ENCODE measurements at regions not wholly inside any gene's neighbourhood (a gene's known extent, or its start where the extent isn't known, plus 50 kb on each side); places are given as distances from the start of the nearest gene placed in this dataset.

DNA sequence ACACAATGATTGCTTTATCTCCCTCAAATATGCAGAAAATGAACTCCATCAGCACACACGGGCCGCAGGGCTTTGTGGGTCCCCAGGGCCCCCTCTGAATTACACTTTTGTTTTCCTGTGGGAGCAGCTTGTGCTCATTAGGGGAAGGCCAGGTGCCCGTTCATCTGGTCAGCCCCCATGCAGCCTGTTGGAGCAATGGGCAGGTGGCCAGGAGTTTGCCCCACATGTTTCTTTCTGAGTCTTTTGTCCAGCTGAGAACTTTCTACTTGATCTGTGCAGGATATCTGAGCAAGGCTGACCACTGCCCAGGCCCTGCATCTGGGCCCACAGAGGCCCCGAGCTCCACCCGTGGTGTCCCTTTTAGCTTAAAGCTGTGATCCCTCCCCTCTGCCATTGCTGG, 105.3 kb upstream of the FAM20C start:
- DNase-seq (ENCODE audit: low spot score), result no peak
- Histone ChIP-seq H3K79me2 (replicated peaks; ENCODE audit: insufficient read depth) (peaks cover 8% of the 10 kb centered on the region; the same call in 1 of the 2 replicates), H2AFZ (no peak overlapping the region), H3K27ac (ENCODE audit: low read depth) (no peak overlapping the region), H3K36me3 (ENCODE audit: insufficient read depth) (no peaks in the 10 kb centered on the region), H3K9me2 (ENCODE audit: insufficient read depth) (no peaks in the 10 kb centered on the region), H3K4me1 (ENCODE audit: insufficient read depth) (peaks cover 11% of the 10 kb centered on the region), H3K4me2 (no peak overlapping the region), H3F3A (replicated peaks; ENCODE audit: low read depth) (peaks cover 12% of the 10 kb centered on the region; the same call in 1 of the 2 replicates), H3K4me3 (no peak overlapping the region), H3K27me3 (ENCODE audit: insufficient read depth) (no peaks in the 10 kb centered on the region), H4K20me1 (replicated peaks; ENCODE audit: insufficient read depth) (no peaks in the 10 kb centered on the region)
- Mint-ChIP-seq H3K36me3 (ENCODE audit: low read depth) (peaks cover 2% of the 10 kb centered on the region; the same call in 1 of the 3 replicates), H3K27ac (no peak overlapping the region), H3K4me1 (peaks cover 45% of the 10 kb centered on the region), H3K27me3 (ENCODE audit: insufficient read depth, low read depth, poor library complexity) (peaks cover 13% of the 10 kb centered on the region), H3K9me3 (no peaks in the 10 kb centered on the region; the same call in 2 of the 3 replicates), H3K4me3 (no peak overlapping the region)
- no peak for TF ChIP-seq POLR2AphosphoS5 (IDR thresholded peaks at IDR 0.05; ENCODE audit: low read depth)
- no peak for TF ChIP-seq ZNF331 (CRISPR knock-in tag; IDR thresholded peaks at IDR 0.05; ENCODE audit: low read depth)
- TF ChIP-seq, protein P1, sequence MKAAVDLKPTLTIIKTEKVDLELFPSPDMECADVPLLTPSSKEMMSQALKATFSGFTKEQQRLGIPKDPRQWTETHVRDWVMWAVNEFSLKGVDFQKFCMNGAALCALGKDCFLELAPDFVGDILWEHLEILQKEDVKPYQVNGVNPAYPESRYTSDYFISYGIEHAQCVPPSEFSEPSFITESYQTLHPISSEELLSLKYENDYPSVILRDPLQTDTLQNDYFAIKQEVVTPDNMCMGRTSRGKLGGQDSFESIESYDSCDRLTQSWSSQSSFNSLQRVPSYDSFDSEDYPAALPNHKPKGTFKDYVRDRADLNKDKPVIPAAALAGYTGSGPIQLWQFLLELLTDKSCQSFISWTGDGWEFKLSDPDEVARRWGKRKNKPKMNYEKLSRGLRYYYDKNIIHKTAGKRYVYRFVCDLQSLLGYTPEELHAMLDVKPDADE (IDR thresholded peaks at IDR 0.05), result no peak
- no peak for TF ChIP-seq ZNF114 (CRISPR knock-in tag; IDR thresholded peaks at IDR 0.05)
- TF ChIP-seq STAT1 (IDR thresholded peaks at IDR 0.05; ENCODE audit: unreplicated experiment), result no peak
- no peak for TF ChIP-seq JUNB (IDR thresholded peaks at IDR 0.05; ENCODE audit: unreplicated experiment)
- no peak for TF ChIP-seq EZH2phosphoT487 (IDR thresholded peaks at IDR 0.05; ENCODE audit: unreplicated experiment)
- TF ChIP-seq CREB1 (CRISPR knock-in tag; IDR thresholded peaks at IDR 0.05; ENCODE audit: low read depth), result no peak
- TF ChIP-seq, protein P2, sequence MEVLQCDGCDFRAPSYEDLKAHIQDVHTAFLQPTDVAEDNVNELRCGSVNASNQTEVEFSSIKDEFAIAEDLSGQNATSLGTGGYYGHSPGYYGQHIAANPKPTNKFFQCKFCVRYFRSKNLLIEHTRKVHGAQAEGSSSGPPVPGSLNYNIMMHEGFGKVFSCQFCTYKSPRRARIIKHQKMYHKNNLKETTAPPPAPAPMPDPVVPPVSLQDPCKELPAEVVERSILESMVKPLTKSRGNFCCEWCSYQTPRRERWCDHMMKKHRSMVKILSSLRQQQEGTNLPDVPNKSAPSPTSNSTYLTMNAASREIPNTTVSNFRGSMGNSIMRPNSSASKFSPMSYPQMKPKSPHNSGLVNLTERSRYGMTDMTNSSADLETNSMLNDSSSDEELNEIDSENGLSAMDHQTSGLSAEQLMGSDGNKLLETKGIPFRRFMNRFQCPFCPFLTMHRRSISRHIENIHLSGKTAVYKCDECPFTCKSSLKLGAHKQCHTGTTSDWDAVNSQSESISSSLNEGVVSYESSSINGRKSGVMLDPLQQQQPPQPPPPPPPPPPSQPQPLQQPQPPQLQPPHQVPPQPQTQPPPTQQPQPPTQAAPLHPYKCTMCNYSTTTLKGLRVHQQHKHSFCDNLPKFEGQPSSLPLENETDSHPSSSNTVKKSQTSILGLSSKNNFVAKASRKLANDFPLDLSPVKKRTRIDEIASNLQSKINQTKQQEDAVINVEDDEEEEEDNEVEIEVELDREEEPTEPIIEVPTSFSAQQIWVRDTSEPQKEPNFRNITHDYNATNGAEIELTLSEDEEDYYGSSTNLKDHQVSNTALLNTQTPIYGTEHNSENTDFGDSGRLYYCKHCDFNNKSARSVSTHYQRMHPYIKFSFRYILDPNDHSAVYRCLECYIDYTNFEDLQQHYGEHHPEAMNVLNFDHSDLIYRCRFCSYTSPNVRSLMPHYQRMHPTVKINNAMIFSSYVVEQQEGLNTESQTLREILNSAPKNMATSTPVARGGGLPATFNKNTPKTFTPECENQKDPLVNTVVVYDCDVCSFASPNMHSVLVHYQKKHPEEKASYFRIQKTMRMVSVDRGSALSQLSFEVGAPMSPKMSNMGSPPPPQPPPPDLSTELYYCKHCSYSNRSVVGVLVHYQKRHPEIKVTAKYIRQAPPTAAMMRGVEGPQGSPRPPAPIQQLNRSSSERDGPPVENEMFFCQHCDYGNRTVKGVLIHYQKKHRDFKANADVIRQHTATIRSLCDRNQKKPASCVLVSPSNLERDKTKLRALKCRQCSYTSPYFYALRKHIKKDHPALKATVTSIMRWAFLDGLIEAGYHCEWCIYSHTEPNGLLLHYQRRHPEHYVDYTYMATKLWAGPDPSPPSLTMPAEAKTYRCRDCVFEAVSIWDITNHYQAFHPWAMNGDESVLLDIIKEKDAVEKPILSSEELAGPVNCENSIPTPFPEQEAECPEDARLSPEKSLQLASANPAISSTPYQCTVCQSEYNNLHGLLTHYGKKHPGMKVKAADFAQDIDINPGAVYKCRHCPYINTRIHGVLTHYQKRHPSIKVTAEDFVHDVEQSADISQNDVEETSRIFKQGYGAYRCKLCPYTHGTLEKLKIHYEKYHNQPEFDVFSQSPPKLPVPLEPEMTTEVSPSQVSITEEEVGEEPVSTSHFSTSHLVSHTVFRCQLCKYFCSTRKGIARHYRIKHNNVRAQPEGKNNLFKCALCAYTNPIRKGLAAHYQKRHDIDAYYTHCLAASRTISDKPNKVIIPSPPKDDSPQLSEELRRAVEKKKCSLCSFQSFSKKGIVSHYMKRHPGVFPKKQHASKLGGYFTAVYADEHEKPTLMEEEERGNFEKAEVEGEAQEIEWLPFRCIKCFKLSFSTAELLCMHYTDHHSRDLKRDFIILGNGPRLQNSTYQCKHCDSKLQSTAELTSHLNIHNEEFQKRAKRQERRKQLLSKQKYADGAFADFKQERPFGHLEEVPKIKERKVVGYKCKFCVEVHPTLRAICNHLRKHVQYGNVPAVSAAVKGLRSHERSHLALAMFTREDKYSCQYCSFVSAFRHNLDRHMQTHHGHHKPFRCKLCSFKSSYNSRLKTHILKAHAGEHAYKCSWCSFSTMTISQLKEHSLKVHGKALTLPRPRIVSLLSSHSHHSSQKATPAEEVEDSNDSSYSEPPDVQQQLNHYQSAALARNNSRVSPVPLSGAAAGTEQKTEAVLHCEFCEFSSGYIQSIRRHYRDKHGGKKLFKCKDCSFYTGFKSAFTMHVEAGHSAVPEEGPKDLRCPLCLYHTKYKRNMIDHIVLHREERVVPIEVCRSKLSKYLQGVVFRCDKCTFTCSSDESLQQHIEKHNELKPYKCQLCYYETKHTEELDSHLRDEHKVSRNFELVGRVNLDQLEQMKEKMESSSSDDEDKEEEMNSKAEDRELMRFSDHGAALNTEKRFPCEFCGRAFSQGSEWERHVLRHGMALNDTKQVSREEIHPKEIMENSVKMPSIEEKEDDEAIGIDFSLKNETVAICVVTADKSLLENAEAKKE (CRISPR knock-in tag; IDR thresholded peaks at IDR 0.05), result no peak
- TF ChIP-seq EZH2 (IDR thresholded peaks at IDR 0.05; ENCODE audit: low read depth, unreplicated experiment), result no peak
- no peak for TF ChIP-seq NANOG (IDR thresholded peaks at IDR 0.05; ENCODE audit: borderline replicate concordance)
- TF ChIP-seq, protein P3, sequence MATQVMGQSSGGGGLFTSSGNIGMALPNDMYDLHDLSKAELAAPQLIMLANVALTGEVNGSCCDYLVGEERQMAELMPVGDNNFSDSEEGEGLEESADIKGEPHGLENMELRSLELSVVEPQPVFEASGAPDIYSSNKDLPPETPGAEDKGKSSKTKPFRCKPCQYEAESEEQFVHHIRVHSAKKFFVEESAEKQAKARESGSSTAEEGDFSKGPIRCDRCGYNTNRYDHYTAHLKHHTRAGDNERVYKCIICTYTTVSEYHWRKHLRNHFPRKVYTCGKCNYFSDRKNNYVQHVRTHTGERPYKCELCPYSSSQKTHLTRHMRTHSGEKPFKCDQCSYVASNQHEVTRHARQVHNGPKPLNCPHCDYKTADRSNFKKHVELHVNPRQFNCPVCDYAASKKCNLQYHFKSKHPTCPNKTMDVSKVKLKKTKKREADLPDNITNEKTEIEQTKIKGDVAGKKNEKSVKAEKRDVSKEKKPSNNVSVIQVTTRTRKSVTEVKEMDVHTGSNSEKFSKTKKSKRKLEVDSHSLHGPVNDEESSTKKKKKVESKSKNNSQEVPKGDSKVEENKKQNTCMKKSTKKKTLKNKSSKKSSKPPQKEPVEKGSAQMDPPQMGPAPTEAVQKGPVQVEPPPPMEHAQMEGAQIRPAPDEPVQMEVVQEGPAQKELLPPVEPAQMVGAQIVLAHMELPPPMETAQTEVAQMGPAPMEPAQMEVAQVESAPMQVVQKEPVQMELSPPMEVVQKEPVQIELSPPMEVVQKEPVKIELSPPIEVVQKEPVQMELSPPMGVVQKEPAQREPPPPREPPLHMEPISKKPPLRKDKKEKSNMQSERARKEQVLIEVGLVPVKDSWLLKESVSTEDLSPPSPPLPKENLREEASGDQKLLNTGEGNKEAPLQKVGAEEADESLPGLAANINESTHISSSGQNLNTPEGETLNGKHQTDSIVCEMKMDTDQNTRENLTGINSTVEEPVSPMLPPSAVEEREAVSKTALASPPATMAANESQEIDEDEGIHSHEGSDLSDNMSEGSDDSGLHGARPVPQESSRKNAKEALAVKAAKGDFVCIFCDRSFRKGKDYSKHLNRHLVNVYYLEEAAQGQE (IDR thresholded peaks at IDR 0.05; ENCODE audit: unreplicated experiment), result no peak
- TF ChIP-seq, protein P4, sequence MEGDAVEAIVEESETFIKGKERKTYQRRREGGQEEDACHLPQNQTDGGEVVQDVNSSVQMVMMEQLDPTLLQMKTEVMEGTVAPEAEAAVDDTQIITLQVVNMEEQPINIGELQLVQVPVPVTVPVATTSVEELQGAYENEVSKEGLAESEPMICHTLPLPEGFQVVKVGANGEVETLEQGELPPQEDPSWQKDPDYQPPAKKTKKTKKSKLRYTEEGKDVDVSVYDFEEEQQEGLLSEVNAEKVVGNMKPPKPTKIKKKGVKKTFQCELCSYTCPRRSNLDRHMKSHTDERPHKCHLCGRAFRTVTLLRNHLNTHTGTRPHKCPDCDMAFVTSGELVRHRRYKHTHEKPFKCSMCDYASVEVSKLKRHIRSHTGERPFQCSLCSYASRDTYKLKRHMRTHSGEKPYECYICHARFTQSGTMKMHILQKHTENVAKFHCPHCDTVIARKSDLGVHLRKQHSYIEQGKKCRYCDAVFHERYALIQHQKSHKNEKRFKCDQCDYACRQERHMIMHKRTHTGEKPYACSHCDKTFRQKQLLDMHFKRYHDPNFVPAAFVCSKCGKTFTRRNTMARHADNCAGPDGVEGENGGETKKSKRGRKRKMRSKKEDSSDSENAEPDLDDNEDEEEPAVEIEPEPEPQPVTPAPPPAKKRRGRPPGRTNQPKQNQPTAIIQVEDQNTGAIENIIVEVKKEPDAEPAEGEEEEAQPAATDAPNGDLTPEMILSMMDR (conservative IDR thresholded peaks at IDR 0.05; ENCODE audit: low read depth in 2 of 2), result no peak
- ATAC-seq, result no peak

Measured in GM23338 (cell line).